OCI-M1 (cell line): ENCODE measurements at regions not wholly inside any gene's neighbourhood (a gene's known extent, or its start where the extent isn't known, plus 50 kb on each side); places are given as distances from the start of the nearest gene placed in this dataset.
A peak's percentile ranks its signal among the peaks of the same experiment; 100 is the strongest.
"Not testable (repeated sequence)": the region's sequence is repeated elsewhere in the genome, so short reads cannot be mapped to it uniquely, and the experiment has no call there.

Experiments used
- DNase-seq: peaks from one replicate; lab custom pipeline; 2025; lab: John Stamatoyannopoulos, UW

DNA sequence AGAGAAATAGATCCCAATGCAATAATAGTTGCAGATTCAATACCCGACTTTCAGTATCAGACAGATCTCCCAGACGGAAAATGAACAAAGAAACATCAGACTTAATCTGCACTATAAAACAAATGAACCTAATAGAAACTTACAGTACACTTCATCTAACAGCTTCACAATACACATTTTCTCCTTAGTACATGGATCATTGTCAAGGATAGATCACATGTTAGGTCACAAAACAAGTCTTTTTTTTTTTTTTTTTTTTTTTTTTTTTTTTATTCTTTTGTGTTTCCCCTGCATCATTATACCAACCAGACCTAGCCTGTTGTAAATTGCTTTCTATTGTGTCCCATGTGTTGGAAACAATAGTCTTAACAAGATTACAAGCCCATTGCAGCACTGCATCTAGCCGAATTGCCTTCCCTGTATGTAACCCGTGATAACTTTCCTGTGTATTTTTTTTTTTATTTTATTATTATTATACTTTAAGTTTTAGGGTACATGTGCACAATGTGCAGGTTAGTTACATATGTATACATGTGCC, 134.0 kb upstream of the MAD2L1 start:
- not testable (repeated sequence) for DNase-seq

DNA sequence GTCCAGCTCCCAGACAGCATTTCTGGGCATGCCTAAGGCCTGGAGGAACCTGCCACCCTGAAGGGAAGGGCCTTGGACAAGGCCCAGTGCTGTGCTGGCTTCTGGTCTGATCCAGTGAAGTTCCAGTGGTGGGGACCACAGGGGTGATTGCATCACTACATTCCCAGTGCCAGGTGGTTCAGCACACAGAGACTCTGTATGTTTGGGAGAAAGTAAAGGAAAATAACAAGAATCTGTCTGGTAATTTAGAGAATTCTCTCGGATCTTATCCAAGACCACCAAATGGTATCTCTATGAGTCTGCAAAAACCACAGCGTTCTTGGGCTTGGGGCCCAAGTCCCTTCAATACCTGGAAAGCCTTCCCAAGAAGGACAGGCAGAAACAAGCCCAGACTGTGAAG, 131.8 kb upstream of the MAD2L1 start:
- DNase-seq, result no peak

DNA sequence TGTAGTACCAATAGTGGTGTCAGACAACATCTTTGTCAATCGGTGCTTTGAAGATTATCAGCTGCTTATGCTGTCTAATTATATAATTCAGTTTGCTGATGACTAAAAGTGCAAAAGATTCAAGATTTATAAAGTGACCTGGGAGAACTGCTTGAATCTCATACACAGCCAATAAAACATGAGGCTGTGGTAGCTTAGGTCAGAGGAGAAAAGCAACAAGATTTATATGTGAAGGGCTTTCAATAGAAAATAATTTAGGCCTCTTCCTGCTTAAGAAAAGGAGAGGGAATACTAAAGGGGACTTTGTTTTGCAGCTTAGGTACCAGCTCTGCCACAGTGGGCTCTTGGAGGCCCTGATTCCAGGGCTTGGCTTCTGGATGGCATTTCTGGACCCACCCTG, 111.0 kb upstream of the MAD2L1 start:
- DNase-seq, result no peak

DNA sequence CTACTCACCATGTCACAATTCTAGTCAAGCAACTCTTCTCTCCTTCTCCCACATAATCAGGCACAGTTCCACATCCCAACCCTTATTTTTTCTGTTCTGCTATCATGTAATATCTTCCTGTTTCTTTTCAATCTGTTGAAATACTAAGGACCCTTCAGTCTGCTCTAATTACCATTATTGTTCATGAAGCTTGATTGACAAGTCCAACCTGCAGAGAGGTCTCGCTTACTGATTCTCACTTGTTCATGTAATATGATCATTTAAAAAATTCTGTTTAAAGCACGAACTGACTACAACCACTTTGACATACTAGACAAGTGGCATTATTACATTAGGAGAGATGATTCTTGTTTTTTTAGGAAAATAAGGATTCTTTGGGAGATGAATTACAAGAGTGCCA, 108.6 kb upstream of the MAD2L1 start:
- DNase-seq, result no peak

DNA sequence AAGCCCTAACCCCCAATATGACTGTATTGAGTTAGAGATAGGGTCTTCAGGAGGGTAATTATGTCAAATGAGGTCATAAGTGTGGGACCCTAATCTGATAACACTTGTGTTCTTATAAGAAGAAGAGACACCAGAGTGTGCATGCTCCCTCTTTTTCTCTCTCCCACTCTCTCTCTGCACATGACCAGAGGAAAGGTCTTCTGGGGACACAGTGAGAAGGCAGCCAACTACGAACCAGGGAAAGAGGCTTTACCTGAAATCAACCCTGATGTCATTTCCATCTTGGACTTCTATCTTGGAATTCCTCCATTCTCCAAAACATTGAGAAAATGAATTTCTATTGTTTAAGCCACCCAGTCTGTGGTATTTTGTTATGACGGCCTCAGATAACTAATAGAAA, 97.2 kb upstream of the MAD2L1 start:
- DNase-seq, result no peak

DNA sequence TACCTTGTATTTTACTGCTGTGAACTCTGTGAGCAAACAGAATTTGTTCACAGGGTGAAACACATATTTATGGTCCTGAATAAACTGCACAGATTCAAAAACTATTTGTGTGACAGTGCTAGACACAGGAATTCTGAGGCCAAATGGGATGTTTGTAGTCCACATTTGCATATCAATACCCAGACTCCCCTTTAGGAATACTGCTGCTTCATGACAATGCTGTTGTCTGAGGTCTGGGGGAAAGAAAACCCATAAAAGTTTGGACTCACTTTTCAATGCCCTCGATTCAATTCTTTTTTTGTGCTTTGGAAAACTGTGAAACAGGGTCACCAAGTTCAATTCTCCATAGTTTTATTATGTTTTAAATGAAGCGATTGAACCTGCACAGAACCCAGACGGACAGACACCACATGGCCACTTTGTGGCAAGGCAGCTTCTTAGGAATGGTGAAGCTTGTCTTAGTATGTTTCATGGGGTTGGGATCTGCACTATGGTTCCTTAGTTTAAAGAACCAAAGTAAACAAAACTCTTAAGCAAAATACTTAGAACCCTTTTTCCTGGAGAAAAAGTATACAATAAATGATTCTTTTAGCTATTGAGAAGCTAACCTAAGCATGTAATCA, 92.3 kb upstream of the MAD2L1 start:
- DNase-seq, result no peak

DNA sequence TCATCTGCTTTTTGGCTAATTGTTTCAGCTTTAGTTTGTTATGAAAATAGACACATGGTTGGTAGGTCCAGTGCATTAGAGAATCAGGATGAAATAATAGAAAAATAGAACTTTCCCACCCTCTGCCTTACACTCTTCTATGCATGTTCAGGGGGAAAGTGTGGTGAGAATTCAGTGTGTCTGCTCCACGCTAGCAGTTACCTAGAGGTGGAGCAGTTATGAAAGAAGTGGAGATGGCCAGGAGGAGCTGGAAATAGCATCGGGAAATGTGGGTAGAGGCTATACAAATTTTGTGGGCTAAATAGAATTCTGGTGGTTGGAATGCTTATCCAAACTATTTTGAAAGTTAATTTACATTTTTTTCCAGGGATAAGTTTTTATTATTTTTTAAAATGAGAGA, 91.4 kb upstream of the MAD2L1 start:
- DNase-seq, result no peak

DNA sequence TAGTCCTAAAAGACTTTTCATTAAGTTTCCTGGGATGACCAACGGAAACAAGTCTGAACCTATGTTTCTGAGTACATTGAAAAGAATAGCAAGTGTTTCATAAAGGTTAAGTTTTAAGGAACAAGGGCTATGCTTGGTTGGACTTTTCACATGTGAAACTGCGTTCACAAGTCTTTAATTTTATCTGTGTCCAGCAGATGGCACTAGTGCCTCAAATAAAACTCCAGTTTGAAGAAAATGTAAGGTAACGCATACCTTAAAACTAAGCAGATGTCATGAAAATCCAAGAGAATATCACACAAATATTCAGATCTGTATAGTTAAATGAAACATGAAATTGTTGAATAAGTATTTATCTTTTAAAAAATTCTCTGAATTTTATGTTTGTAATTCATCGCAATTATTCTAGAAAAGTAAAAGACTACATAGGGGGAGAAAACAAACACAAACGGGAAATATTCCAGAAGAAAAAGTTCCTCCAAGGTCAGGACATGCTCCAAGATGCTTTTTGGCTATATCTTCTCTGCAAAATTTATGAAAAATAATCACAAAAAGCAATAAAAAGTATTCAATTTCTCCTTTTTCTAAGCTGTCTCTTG, 89.6 kb upstream of the MAD2L1 start:
- peak; percentile 76 for DNase-seq

DNA sequence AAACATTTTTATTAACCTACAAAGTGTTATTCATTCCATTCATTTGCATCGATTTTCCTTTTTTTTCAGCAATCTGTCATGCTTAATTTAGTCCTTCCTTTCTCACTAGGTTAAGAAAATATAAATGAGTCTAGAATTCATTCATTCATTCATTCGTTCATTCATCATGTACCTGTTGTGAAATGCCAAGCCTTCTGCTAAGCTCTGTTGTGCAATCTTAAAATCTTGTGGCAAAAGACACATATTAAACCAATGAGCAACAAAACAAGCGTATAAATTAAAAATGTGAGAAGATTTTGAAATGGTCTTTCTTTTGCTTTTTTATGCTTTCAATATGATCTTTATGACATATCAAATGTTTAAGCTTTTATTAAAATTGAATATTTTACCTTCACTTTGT, 88.6 kb upstream of the MAD2L1 start:
- DNase-seq, result no peak

DNA sequence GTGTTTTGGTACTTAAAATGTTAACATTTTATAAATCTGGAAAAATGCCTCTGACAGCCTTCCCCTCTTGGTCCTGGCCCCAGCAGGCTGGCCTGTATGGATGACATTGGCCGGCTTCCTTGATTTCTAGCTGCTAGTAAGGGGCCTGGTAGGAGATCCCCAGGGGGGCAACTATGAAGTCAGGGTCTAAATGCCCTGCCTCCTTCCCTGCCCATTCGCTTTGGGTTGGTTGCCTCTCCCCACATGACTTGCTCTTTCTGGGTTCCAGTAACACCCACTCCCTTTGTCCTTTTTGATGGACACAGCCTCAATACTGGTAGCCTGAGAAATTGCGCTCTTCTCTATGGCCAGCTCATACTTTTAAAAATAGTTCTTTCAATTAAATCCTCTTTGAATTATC, 78.0 kb upstream of the MAD2L1 start:
- DNase-seq, result no peak

DNA sequence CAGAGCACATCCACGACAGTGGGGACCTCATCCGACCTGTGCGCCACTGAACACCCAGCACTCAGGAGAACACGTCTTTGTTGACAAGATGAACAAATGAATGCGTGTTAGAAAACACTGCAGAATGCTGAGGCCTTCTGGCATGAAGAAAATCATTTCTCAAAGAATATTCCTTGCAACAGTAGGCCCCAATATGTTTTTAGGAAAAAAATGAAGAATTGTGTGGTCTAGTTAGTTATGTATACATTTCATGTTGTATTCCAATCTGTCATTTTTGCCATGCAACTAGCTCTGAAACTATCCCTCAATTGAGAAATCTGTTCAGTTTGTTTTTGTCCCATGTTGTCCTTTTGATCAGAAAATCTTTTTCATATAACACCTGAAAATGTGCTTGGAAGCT, 77.4 kb upstream of the MAD2L1 start:
- DNase-seq, result no peak

DNA sequence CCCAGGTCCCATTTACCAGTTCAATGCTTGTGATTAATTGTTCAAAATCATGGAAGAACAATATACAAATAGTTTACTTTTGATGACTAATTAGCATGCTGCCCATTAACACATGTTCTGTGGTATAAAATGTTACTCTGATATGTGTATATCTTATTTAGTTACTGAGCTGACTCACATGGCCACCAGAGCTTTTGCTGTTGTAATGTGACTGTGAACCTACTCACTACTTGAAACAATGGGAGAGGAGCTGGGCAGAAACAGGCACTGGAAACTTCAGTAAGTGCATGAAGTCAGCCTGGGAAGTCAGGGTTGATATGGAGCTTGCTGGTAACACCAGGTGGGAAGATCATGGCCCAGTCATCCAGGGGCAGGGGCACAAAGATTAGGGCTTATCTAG, 72.7 kb upstream of the MAD2L1 start:
- no peak for DNase-seq

DNA sequence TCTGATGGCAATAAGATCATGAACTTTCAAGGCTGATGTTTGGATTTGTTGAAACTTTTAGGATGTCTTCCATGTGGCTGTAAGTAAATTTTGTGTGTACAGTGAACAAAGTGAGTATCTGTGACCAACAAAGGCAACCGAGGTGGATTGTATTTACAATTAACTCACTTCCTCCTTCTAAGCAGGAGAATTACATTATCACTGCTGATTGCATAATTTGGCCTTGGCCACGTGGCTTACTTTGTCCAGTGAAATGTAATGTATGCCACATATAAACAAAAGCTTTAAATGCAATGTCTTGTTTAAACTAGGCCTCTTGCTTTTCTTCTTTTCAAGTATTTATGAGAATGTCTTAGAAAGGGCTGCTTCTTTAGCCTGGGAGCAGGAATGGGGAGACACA, 66.3 kb upstream of the MAD2L1 start:
- DNase-seq, result peak; percentile 86

DNA sequence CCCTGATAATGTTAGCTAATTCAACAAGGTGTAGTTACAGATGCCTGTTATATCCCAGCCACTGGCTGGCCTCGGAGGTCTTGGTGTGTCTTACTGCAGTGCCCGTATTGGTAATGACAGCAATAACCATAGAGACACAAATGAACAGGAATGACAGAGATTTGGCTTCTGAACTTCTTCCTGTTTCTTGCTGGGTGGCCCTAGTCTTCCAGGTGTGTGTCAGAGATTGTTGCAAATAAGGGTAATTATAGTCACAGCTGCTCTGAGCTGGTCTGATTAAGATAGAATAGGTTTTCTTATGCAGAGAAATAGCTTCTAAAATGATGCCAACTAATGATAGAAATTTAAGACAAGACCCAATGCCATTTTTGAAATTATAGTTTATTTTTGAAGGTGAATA, 64.1 kb upstream of the MAD2L1 start:
- DNase-seq, result no peak
